ENCODE measurements at regions not wholly inside any gene's neighbourhood (a gene's known extent, or its start where the extent isn't known, plus 50 kb on each side); places are given as distances from the start of the nearest gene placed in this dataset.

- TF ChIP-seq ZNF391 (tag by site-specific recombination; IDR thresholded peaks at IDR 0.05; ENCODE audit: borderline replicate concordance, low read depth) (no peak), ZNF600 (tag by site-specific recombination; IDR thresholded peaks at IDR 0.05) (no peak), ZNF223 (tag by site-specific recombination; IDR thresholded peaks at IDR 0.05) (no peak), ZNF677 (tag by site-specific recombination; IDR thresholded peaks at IDR 0.05) (no peak), ZNF311 (tag by site-specific recombination; IDR thresholded peaks at IDR 0.05; ENCODE audit: borderline replicate concordance) (no peak), ZNF398 (tag by site-specific recombination; IDR thresholded peaks at IDR 0.05) (no peak), PBX3 (CRISPR knock-in tag; IDR thresholded peaks at IDR 0.05) (no peak)
- no peak overlapping the region for H3K27ac ChIP-seq (ENCODE audit: extremely low read depth, low read depth, low read length)
- H3K4me1 ChIP-seq (ENCODE audit: control insufficient read depth, insufficient read depth, low read length) = no peaks in the 10 kb centered on the region
- no peaks in the 10 kb centered on the region for H3K36me3 ChIP-seq (ENCODE audit: control insufficient read depth in 2 of 2, insufficient read depth in 1 of 2, low read length in 2 of 2)
- CTCF ChIA-PET = interaction anchor here (0.6 kb wide), 1 partner anchor 228 kb away, joined by 5 read pairs; no protein-coding TSS in a partner anchor
- no peak overlapping the region for H3K4me3 ChIP-seq (ENCODE audit: low read depth, low read length)
- H3K9me3 ChIP-seq (ENCODE audit: control insufficient read depth, insufficient read depth, low read depth, low read length) = no peaks in the 10 kb centered on the region
- POLR2A ChIA-PET = no interaction called here
These were observed 313.9 kb upstream of the TRPC7 start for GRCh38 chr5:136679233-136679632.

- H3K9me3 ChIP-seq (ENCODE audit: control insufficient read depth, insufficient read depth, low read depth, low read length) = no peaks in the 10 kb centered on the region
- no peak for TF ChIP-seq ZXDB (tag by site-specific recombination; IDR thresholded peaks at IDR 0.05)
- ChIA-PET POLR2A (no interaction called here), CTCF (interaction anchor here (0.6 to 2.8 kb wide), 2 partner anchors 9 to 149 kb away, joined by 3 to 8 read pairs; no protein-coding TSS in a partner anchor)
- H3K4me1 ChIP-seq (ENCODE audit: control insufficient read depth, insufficient read depth, low read length) = no peaks in the 10 kb centered on the region
- no peaks in the 10 kb centered on the region for H3K36me3 ChIP-seq (ENCODE audit: control insufficient read depth in 2 of 2, insufficient read depth in 1 of 2, low read length in 2 of 2)
- H3K4me3 ChIP-seq (ENCODE audit: low read depth, low read length) = no peak overlapping the region
- no peak overlapping the region for H3K27ac ChIP-seq (ENCODE audit: extremely low read depth, low read depth, low read length)
These were observed 311.9 kb upstream of the TRPC7 start for GRCh38 chr5:136677217-136677616.

- ChIA-PET CTCF (interaction anchor here (0.6 to 2.8 kb wide), 2 partner anchors 9 to 148 kb away, joined by 3 to 8 read pairs; no protein-coding TSS in a partner anchor), POLR2A (no interaction called here)
- Histone ChIP-seq H3K27ac (ENCODE audit: extremely low read depth, low read depth, low read length) (no peak overlapping the region), H3K9me3 (ENCODE audit: control insufficient read depth, insufficient read depth, low read depth, low read length) (no peaks in the 10 kb centered on the region), H3K36me3 (ENCODE audit: control insufficient read depth in 2 of 2, insufficient read depth in 1 of 2, low read length in 2 of 2) (no peaks in the 10 kb centered on the region), H3K4me1 (ENCODE audit: control insufficient read depth, insufficient read depth, low read length) (no peaks in the 10 kb centered on the region), H3K4me3 (ENCODE audit: low read depth, low read length) (no peak overlapping the region)
- TF ChIP-seq HOXA7 (CRISPR knock-in tag; IDR thresholded peaks at IDR 0.05; ENCODE audit: borderline replicate concordance) (no peak), ZBTB7A (tag by site-specific recombination; IDR thresholded peaks at IDR 0.05; ENCODE audit: low read depth) (no peak), ZNF707 (tag by site-specific recombination; IDR thresholded peaks at IDR 0.05) (no peak), ZSCAN5A (tag by site-specific recombination; IDR thresholded peaks at IDR 0.05) (no peak), ZBTB49 (tag by site-specific recombination; IDR thresholded peaks at IDR 0.05; ENCODE audit: low read depth) (no peak), REST (tag by site-specific recombination; IDR thresholded peaks at IDR 0.05) (no peak), ZBTB20 (tag by site-specific recombination; IDR thresholded peaks at IDR 0.05) (no peak), MZF1 (tag by site-specific recombination; IDR thresholded peaks at IDR 0.05; ENCODE audit: borderline replicate concordance) (no peak), ZSCAN16 (tag by site-specific recombination; IDR thresholded peaks at IDR 0.05) (no peak), ZNF114 (tag by site-specific recombination; IDR thresholded peaks at IDR 0.05) (no peak), ZNF354C (tag by site-specific recombination; IDR thresholded peaks at IDR 0.05; ENCODE audit: borderline replicate concordance, low read depth) (no peak), ZNF670 (tag by site-specific recombination; IDR thresholded peaks at IDR 0.05; ENCODE audit: low read depth) (no peak), ZNF19 (tag by site-specific recombination; IDR thresholded peaks at IDR 0.05; ENCODE audit: low read depth) (no peak)
These were observed 311.3 kb upstream of the TRPC7 start for GRCh38 chr5:136676685-136677084.

Data from HEK293 (cell line).